ENCODE measurements at regions not wholly inside any gene's neighbourhood (a gene's known extent, or its start where the extent isn't known, plus 50 kb on each side); places are given as distances from the start of the nearest gene placed in this dataset.

DNA sequence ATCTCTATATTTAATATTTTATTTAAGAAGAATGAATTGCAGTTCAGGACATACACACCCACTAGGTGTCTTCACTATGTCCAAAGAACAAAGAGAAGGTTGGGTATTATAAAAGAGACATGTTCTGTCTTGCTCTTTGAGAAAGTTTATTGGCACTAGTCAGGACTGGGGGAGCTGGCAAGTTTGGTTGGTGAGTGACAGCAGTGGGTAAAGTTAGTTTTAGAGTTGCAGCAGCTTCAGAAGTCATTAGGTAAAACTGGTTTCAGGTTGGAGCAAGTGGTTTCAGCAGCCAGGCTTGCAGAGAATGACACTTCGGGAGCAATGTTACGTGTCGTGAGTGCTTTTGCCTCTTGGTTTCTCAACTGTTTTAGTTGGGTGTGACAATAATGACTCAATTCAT lies 142.2 kb upstream of the HS3ST3A1 start:
- no peaks in the 10 kb centered on the region for H3K9me3 ChIP-seq (ENCODE audit: control insufficient read depth in 4 of 4, low read length in 3 of 4)
- H3K9ac ChIP-seq (ENCODE audit: low read depth in 1 of 2, low read length in 2 of 2) = no peak overlapping the region
- H3K36me3 ChIP-seq (ENCODE audit: control insufficient read depth in 4 of 4, insufficient read depth in 3 of 4, low read depth in 1 of 4, low read length in 3 of 4) = no peaks in the 10 kb centered on the region
- DNase-seq (ENCODE audit: low spot score) = no peak
- no peak overlapping the region for H3K4me3 ChIP-seq (ENCODE audit: low read depth in 1 of 3, low read length in 3 of 3)
- TF ChIP-seq HNF4A (conservative IDR thresholded peaks at IDR 0.05) (no peak), HNF4G (IDR thresholded peaks at IDR 0.05) (no peak), SP1 (IDR thresholded peaks at IDR 0.05) (no peak), RXRA (IDR thresholded peaks at IDR 0.05) (no peak), FOXA2 (IDR thresholded peaks at IDR 0.05) (no peak), JUND (IDR thresholded peaks at IDR 0.05) (no peak), REST (IDR thresholded peaks at IDR 0.05) (no peak), YY1 (IDR thresholded peaks at IDR 0.05) (no peak), ZBTB33 (IDR thresholded peaks at IDR 0.05) (no peak), FOXA1 (IDR thresholded peaks at IDR 0.05) (no peak), GABPA (IDR thresholded peaks at IDR 0.05 in 1 of 2, conservative IDR thresholded peaks at IDR 0.05 in 1 of 2) (no peak), EGR1 (IDR thresholded peaks at IDR 0.05; ENCODE audit: low read depth in 2 of 2) (no peak), RAD21 (IDR thresholded peaks at IDR 0.05) (no peak), TAF1 (conservative IDR thresholded peaks at IDR 0.05) (no peak), NR2F2 (IDR thresholded peaks at IDR 0.05) (no peak)
- TF ChIP-seq, protein P1, sequence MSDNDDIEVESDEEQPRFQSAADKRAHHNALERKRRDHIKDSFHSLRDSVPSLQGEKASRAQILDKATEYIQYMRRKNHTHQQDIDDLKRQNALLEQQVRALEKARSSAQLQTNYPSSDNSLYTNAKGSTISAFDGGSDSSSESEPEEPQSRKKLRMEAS (IDR thresholded peaks at IDR 0.05) = no peak
- TF ChIP-seq, protein P2, sequence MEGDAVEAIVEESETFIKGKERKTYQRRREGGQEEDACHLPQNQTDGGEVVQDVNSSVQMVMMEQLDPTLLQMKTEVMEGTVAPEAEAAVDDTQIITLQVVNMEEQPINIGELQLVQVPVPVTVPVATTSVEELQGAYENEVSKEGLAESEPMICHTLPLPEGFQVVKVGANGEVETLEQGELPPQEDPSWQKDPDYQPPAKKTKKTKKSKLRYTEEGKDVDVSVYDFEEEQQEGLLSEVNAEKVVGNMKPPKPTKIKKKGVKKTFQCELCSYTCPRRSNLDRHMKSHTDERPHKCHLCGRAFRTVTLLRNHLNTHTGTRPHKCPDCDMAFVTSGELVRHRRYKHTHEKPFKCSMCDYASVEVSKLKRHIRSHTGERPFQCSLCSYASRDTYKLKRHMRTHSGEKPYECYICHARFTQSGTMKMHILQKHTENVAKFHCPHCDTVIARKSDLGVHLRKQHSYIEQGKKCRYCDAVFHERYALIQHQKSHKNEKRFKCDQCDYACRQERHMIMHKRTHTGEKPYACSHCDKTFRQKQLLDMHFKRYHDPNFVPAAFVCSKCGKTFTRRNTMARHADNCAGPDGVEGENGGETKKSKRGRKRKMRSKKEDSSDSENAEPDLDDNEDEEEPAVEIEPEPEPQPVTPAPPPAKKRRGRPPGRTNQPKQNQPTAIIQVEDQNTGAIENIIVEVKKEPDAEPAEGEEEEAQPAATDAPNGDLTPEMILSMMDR (IDR thresholded peaks at IDR 0.05; ENCODE audit: low read depth, low read length, missing input control) = no peak
- TF ChIP-seq, protein P3, sequence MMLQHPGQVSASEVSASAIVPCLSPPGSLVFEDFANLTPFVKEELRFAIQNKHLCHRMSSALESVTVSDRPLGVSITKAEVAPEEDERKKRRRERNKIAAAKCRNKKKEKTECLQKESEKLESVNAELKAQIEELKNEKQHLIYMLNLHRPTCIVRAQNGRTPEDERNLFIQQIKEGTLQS (IDR thresholded peaks at IDR 0.05) = no peak
- no peaks in the 10 kb centered on the region for H3K4me1 ChIP-seq (ENCODE audit: control insufficient read depth in 4 of 4, insufficient read depth in 4 of 4, low read length in 3 of 4)
- no peak overlapping the region for H3K27ac ChIP-seq (ENCODE audit: low read depth in 1 of 2, low read length in 2 of 2)
- H3K27me3 ChIP-seq (ENCODE audit: control insufficient read depth in 4 of 4, insufficient read depth in 4 of 4, low read length in 3 of 4) = peaks cover 0 to 3% (median 0%) of the 10 kb centered on the region in 4 donors
- WGBS = 95% methylated on average over 3 of the region's 3 CpGs
